T-helper 1 cell treated with Interleukin-12 subunit alpha and Interleukin-12 subunit beta and Interleukin-4 antibody, amounts not matched to agents 30 μg/mL and 1 μg/mL, for 36 hours (primary cell): ENCODE measurements at regions not wholly inside any gene's neighbourhood (a gene's known extent, or its start where the extent isn't known, plus 50 kb on each side); places are given as distances from the start of the nearest gene placed in this dataset.

ENCODE experiments used
- H3K27ac Mint-ChIP-seq: one replicate; pipeline ENCODE4 v1.8.0; 2021; ENCODE audit warnings: mild to moderate bottlenecking, mixed read lengths
- H3K27me3 Mint-ChIP-seq: one replicate; pipeline ENCODE4 v1.8.0; 2021; ENCODE audit warnings: low read depth, mixed read lengths
- H3K36me3 Mint-ChIP-seq: one replicate; pipeline ENCODE4 v1.8.0; 2021; ENCODE audit warnings: low read depth, mixed read lengths
- H3K4me1 Mint-ChIP-seq: one replicate; pipeline ENCODE4 v1.8.0; 2021; ENCODE audit warnings: low read depth, mixed read lengths
- H3K4me3 Mint-ChIP-seq: one replicate; pipeline ENCODE4 v1.8.0; 2021; ENCODE audit warnings: mild to moderate bottlenecking, moderate library complexity, mixed read lengths
- H3K9me3 Mint-ChIP-seq: one replicate; pipeline ENCODE4 v1.8.0; 2021; ENCODE audit warnings: mixed read lengths

DNA sequence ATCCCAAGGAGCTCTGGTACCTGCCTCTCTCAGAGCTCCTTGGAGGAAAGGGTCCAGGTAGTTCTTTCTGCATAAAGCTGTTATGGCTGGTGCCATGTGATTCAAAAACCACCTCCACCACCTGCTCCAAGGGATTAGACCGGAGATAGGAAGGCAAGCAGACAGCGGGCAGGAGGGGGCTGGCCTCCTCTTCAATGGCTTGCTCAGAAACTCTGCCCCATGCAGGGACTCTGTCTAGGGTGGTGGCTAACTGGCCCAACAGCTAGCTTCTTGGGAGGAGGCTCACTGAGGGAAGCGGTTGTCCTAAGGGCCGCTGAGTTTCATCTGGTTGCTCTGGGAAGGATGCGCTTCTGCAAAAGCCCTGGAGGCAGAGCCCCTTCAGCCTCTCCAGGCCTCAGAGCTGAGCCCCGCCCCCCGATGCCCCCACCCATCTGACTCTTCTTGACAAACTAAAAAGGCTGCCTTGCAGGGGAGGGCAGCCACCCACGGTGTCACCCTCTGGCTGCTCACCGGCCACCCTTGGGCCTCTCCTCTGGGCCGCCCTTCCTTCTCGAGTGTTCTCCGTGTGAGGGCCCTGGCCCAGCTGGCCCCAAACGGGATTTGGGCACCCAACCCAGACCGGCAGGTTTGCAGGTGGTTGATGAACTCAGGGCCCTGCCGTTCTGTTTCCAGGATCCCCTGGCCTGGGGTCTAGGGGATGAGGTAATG lies 90.2 kb downstream of the MCFD2 start:
- Mint-ChIP-seq H3K36me3 (no peaks in the 10 kb centered on the region), H3K4me1 (no peaks in the 10 kb centered on the region), H3K27ac (no peak overlapping the region), H3K27me3 (peaks cover 9% of the 10 kb centered on the region), H3K9me3 (peaks cover 4% of the 10 kb centered on the region), H3K4me3 (no peak overlapping the region)

DNA sequence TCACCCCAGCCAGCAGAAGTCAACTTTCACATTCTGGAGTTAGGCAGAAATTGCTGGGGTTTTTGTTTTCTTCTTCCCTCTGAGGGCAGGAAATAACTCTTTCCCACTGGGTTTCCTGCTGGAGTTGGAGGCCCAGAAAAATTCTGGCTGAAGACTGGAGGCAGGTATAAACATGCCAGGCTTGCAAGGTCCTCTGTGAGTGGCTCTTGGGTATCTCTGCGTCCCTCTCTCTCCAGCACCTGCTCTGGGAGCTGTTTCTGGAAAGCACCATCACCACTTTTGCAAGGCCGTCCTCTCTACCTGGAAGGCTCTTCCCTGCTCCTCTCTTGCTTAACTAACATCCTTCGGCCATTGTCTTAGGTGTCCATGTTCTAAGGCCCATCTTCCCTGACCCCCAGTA lies 91.0 kb downstream of the MCFD2 start:
- H3K9me3 Mint-ChIP-seq: no peaks in the 10 kb centered on the region
- no peaks in the 10 kb centered on the region for H3K36me3 Mint-ChIP-seq
- no peaks in the 10 kb centered on the region for H3K4me1 Mint-ChIP-seq
- H3K4me3 Mint-ChIP-seq: no peak overlapping the region
- H3K27ac Mint-ChIP-seq: no peak overlapping the region
- peaks cover 5% of the 10 kb centered on the region for H3K27me3 Mint-ChIP-seq

DNA sequence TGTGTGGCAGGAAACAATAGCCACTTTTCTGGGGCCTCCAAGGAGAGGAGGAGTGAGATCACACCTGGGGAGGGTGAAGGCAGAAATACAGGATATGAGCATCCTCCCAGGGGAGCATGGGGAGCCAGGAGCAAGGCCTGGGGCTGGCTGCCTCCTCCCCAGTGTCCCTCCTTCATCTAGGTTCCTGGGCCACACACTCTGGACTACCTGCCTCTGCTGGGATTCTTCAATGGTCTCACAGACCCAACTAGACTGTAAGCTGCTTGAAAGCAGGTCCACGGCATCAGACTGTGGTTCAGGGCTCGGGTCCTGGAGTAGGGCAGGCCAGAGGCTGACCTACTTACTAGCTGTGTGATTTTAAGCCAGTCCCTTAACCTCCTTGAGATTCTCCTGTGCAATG lies 94.0 kb downstream of the MCFD2 start:
- Mint-ChIP-seq H3K9me3 (no peaks in the 10 kb centered on the region), H3K4me1 (no peaks in the 10 kb centered on the region), H3K27ac (no peak overlapping the region), H3K4me3 (no peak overlapping the region), H3K27me3 (peaks cover 5% of the 10 kb centered on the region), H3K36me3 (no peaks in the 10 kb centered on the region)

DNA sequence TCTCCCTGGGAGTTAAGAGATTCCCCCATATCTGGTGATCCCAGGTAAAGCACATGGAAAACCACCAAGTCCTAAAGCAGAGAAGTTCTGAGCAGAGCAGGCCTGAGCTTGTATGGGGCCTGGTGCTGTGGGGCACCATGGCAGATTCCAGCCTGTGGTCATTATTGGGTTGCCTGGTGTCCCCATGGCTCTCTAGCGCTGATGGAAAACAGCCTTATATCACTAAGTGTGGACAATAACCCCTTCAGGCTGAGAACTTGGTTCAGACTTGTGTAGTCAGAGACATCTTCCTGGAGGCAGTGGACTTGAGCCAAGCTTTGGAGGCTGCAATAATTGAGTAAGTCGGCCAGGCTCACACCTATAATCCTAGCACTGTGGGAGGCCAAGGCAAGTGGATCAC lies 96.8 kb downstream of the MCFD2 start:
- no peak overlapping the region for H3K27ac Mint-ChIP-seq
- H3K27me3 Mint-ChIP-seq: no peaks in the 10 kb centered on the region
- H3K4me1 Mint-ChIP-seq: no peaks in the 10 kb centered on the region
- H3K9me3 Mint-ChIP-seq: no peaks in the 10 kb centered on the region
- H3K4me3 Mint-ChIP-seq: no peak overlapping the region
- no peaks in the 10 kb centered on the region for H3K36me3 Mint-ChIP-seq

DNA sequence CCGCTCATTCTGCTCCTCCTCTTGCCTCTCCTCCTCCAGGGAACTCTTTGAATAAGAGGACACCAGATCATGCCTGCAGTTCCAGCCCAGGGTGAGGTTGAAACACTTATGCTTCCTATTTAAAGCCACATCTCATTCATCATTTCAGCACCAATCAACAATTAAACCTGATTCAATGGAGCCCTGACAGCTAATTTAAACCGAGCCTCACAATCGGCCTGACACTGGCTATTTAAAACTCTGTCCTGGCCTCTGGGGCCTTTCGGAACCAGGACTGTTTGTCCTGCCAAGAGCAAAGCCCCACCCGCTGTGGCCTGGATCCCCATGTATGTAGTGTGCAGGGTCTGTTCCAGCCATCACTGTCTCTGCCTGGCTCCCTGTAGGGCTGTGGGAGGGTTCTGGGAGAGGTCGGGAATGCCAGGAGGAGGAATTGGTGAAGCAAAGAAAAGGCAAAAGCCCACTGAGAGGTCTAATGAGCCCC lies 97.4 kb downstream of the MCFD2 start:
- no peak overlapping the region for H3K27ac Mint-ChIP-seq
- H3K4me3 Mint-ChIP-seq: no peak overlapping the region
- no peaks in the 10 kb centered on the region for H3K27me3 Mint-ChIP-seq
- H3K4me1 Mint-ChIP-seq: no peaks in the 10 kb centered on the region
- no peaks in the 10 kb centered on the region for H3K36me3 Mint-ChIP-seq
- H3K9me3 Mint-ChIP-seq: no peaks in the 10 kb centered on the region

DNA sequence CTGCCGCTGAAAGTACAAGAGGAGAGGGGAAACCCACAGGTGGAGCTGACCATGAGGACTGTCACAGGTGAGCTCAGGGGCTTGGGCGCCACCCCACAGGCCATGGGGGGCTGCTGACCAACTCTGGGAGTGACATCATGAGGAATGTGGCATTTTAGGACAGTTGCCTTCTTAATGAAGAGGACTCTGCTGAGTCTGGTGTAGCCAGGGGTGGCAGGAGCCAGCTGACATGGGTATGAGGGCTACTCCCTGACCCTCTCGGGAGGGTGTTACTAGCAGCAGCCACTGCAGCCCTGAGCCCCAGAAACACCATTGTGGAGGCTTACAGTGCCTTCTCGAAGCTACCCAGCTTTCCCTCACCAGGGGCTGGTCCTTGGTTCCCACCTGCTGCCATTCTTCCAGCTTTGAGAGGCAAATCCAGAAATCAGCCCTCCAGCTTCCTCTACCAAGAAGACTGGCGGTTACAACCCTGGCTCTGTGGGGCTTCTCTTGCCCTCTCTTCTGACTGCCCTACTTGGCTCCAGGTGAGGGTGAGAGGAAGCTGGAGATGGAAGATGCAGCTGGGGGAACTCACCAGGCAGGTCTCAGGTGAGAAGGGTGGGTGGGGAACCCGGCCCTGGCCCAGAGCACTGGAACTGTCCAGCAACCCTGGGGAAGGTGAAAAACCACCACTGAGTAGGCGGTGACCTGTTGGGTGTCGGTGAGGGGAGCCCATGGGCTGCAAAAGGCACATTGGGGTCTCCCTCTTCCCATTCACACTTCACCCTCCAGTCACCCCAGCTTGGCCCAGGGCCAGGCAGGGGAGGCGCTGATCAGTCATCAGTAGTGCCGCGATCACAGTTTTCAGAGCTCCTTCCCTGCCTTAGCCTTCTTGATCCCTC lies 98.5 kb downstream of the MCFD2 start:
- Mint-ChIP-seq H3K27me3 (peaks cover 3% of the 10 kb centered on the region), H3K27ac (no peak overlapping the region), H3K9me3 (no peaks in the 10 kb centered on the region), H3K4me3 (no peak overlapping the region), H3K4me1 (no peaks in the 10 kb centered on the region), H3K36me3 (no peaks in the 10 kb centered on the region)

DNA sequence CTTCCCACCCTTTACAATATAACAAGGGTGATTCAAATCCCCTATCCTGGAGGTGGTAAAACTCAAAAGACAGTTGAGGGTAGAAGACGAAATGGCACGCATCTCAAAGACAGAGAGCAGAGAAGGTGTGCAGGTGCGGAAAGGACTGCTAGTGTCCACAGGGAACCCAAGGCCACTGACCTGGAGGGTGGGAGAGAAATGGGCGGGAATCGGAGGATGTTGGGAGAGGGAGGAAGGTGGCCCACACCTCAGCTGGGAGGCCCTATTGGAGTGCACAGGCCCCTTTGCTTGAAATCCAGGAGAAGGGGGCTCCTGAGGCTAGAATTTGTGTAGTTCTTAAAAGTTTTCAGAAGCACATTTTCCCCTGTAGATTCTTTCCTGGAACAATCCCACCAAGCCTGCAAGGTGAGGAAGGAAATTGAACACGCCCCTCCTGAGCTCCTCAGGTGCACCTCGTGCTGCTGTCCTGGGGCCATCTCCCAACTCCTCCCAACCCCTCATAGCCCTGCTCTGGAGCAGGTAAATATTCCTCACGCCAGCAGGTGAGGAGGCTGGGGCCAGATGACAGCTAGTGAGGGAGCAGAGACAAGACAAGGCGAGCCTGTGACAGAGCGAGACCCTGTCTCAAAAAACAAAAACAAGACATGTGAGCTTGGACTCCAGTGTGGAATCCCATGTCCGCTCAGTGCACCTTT lies 99.3 kb downstream of the MCFD2 start:
- Mint-ChIP-seq H3K27ac (no peak overlapping the region), H3K27me3 (peaks cover 3% of the 10 kb centered on the region), H3K9me3 (no peaks in the 10 kb centered on the region), H3K4me1 (no peaks in the 10 kb centered on the region), H3K4me3 (no peak overlapping the region), H3K36me3 (no peaks in the 10 kb centered on the region)

DNA sequence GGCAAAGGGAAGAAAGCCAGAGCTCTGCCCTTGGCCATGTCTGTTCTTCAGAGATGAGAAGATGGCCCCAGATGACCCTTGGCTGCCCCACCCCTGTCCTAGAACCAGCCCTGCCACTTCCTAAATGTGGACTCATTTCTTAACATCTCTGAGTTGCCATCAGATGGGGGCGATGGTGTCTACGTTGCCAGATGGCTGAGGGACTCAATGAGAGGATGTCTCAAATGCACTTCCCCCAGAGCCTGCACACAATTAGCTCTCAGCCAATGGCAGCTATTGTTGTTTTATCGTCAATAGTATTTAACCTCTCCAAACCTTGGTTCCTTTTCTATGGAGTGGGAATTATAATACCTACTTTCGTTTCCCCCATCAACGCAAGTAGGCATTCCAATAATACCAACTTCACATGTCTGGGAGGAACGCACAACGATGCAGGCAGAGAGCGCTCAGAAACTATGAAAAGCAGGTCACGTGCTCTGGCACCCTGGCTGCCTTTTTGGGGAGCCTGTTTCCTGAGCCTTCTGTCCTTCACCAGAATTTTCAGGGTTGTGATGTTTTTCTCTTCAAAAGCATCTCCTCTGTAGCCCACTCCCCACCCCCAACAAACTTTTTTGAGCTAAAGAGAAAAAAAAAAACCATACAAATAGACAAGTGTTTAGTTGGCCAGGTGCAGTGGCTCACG lies 100.3 kb downstream of the MCFD2 start:
- H3K36me3 Mint-ChIP-seq: no peaks in the 10 kb centered on the region
- H3K4me3 Mint-ChIP-seq: no peak overlapping the region
- H3K27me3 Mint-ChIP-seq: peaks cover 3% of the 10 kb centered on the region
- no peak overlapping the region for H3K27ac Mint-ChIP-seq
- H3K9me3 Mint-ChIP-seq: no peaks in the 10 kb centered on the region
- no peaks in the 10 kb centered on the region for H3K4me1 Mint-ChIP-seq

DNA sequence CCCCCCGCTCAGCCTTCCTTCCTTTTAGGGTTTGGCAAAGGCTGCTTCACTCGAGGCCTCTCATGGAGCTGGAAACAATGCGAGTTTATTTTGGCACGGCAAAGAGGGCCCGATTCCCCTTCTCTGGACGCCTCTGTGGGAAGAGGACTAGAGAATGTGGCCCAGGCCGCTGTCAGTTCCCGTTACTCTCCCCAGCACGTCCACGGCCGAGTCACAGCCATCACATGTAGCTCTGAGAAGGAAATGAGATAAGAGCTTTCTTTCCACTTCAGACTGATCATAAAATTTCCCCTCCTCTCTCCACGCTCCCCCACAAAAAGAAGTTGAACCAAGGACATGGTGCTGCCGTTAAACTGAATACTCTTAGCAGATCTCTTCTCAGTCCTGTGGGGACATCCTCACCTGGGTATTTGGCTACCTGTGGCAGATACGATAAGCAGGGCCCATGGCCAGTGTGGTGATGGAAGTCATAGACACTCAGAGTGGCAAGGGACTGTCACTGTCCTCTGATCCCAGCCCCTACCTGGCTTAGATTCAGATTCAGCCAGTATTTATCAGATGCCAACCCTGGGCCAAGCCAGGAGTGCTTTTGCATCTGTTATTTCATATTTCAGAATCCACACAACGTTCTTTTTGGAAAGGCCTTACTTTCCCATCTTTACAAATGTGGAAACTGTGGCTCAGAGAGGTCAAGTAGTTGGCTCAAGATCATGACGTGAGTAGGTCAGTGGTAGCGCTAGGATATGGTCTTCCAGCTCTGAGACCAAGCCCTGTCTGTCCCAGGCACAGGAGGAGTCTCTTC lies 101.2 kb downstream of the MCFD2 start:
- Mint-ChIP-seq H3K4me1 (no peaks in the 10 kb centered on the region), H3K36me3 (no peaks in the 10 kb centered on the region), H3K27ac (no peak overlapping the region), H3K4me3 (no peak overlapping the region), H3K27me3 (peaks cover 11% of the 10 kb centered on the region), H3K9me3 (no peaks in the 10 kb centered on the region)

DNA sequence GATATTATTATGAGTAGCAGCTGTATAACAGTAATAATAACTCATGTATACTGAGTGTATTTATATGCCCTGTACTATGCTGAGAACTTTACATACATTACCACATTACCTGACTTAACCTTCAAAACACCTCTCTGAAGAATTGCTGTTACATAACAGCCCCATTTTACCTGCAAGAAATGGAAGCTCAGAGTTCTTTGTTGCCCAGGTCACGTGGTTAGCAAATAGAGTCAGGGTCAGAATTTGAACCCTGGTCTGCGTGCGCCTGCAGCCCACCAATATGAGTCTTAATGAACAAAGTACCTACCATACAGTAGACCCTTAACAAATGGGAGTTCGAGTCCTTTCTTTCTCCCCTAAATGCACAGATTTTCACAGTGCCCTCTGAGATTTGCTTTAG lies 101.9 kb downstream of the MCFD2 start:
- peaks cover 17% of the 10 kb centered on the region for H3K27me3 Mint-ChIP-seq
- H3K27ac Mint-ChIP-seq: no peak overlapping the region
- H3K36me3 Mint-ChIP-seq: no peaks in the 10 kb centered on the region
- no peaks in the 10 kb centered on the region for H3K4me1 Mint-ChIP-seq
- H3K9me3 Mint-ChIP-seq: no peaks in the 10 kb centered on the region
- no peak overlapping the region for H3K4me3 Mint-ChIP-seq

DNA sequence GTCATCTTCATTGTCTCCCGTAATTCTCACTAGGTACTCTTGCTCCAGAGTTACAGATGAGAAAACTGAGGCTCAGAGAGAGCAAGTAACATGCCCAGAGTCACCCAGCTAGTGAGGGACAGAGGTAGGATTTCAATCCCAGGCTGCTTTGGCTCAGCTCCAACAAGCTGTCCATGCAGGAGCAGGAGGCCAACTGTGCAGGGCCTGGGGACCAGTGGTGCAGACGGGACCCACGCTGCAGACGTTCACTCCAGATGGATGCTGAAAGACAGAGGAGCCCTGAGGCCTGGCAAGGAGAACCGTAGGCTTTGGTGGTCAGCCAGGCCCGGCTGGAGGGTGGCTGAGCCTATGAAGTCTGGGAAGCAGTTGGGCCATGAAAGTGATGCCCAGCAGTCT lies 102.6 kb downstream of the MCFD2 start:
- Mint-ChIP-seq H3K27ac (no peak overlapping the region), H3K4me1 (no peaks in the 10 kb centered on the region), H3K9me3 (no peaks in the 10 kb centered on the region)

More for the DNA sequence above, 102.6 kb downstream of the MCFD2 start:
- H3K27me3 Mint-ChIP-seq: peaks cover 20% of the 10 kb centered on the region
- no peaks in the 10 kb centered on the region for H3K36me3 Mint-ChIP-seq
- no peak overlapping the region for H3K4me3 Mint-ChIP-seq
